GM19463 (cell line): ENCODE measurements at regions not wholly inside any gene's neighbourhood (a gene's known extent, or its start where the extent isn't known, plus 50 kb on each side); places are given as distances from the start of the nearest gene placed in this dataset.

ENCODE experiments used
- ATAC-seq: cut with Tn5 transposase; IDR thresholded peaks from one replicate; pipeline ENCODE4 v1.9.1; 2021; ENCODE audit warnings: mild to moderate bottlenecking, moderate library complexity; ENCODE audit not compliant: unreplicated experiment

DNA sequence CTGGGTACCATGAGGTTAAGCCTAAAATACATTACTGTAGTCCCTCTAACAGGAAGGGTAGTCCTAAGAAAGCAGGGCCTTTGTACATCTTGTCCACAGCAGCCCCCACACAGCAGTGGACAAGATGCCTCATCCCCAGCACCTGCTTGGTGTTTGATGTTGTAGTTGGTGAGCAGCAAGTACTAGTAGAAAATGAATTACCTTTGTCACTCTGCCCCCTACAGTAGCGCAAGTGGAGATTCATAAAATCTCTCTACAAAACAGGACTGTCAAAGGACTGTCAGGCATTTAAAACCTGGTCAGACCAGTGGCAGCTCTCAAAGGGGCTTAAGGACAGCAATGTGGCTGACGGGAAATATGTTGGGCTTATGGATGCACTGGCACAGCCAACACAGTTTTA lies 122.5 kb downstream of the TMEM174 start:
- no peak for ATAC-seq

DNA sequence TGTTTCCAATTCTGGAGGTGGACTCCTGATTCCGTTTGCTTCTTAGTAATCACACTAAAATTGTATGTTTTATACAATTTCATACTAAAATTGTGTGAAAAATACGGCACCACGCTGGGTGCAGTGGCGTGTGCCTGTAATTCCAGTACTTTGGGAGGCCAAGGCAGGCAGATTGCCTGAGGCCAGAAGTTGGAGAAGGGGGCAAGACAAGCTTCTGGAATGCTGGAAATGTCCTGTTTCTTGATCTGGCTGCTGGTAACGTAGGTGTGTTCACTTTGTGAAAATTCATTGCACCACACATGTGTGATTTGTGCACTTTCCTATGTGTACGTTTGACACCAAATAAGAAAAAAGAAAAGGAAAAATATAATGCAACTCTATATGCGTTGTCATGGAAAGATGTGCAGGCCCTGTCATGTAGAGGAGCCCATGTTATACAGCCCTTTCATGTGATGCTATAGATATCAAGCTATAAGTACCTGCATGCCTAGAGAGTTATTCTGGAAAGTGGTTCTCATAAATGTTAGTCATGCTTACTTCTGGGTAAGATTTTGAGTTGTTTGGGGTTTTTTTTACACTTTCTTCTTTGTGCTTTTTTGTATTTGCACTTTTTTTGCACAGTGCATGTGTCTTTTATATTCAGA lies 119.9 kb downstream of the TMEM174 start:
- ATAC-seq, result no peak

- ATAC-seq, result no peak
Observed at GRCh38 chr5:73291873-73292272, 118.9 kb downstream of the TMEM174 start.

GRCh38 chr5:73290242-73290641 lies 117.2 kb downstream of the TMEM174 start:
- ATAC-seq, result no peak

- ATAC-seq, result no peak
Observed at GRCh38 chr5:73288803-73289720, 116.1 kb downstream of the TMEM174 start.

GRCh38 chr5:73286896-73287295 lies 113.9 kb downstream of the TMEM174 start:
- ATAC-seq, result no peak

DNA sequence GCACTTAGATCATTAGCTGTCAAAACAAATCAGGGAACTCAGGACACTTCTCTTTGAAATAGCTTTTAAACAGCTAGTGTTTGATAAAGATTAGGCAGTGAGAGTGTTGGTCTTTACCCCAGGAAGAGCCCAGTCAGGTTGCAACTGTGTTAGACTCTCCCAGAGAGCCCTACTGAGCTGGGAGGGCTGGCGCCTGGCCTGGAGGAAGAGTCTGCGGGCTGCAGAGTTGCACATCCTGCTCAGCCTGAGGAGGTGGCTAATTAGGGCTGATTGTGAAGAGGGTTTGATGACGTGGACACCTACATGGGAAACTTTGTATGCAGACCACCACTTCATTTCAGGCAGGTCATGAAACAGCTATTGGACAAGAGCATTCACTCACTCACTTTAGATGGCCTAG lies 112.0 kb downstream of the TMEM174 start:
- ATAC-seq, result no peak

DNA sequence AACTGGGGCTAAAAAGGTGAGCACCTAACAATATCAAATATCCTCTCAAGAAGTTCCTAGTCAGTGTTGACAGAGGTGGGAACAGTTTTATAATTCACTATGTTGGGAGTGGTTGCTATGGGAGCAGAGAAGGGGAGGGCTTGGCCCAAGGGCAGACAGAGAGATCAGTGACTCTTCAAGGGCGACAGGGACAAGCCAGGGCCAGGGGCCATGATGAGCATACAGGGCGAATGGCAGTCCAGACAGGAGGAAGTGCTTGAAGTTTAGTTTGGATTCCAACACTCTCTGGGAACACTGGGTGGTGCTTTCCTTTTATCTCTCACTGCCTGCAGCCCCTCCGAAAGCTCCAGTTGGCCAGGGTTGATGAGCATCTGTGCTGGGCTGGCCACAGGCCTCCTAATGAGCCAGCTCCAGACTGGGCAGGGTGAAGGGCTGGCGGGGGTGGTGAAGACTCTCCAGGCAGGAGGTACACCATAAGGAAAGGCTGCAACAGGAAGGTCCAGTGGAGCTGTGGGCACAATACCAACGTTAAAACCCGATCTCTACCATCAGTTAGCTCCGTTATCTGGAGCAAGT lies 111.3 kb downstream of the TMEM174 start:
- ATAC-seq, result no peak

- no peak for ATAC-seq
Observed at GRCh38 chr5:73282923-73283322, 109.9 kb downstream of the TMEM174 start.

DNA sequence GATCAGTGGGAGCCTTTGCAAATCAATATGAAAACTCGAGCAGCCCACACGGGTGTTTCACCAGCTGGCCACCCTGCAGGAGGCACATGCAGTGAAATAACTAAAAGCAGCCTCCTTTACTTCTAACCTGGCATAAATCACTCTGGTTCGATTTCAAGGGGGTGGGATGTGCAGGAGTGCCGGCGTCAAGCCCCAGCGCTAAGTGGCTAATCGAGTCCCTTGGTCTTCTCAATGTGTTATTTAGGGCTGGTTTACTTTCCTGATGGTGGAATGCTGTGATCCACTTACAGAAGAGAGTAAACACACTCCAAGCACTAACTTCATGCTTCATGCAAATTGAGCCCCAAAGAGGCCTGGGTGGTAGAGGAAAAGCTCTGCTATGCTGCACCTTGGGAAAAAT lies 109.4 kb downstream of the TMEM174 start:
- ATAC-seq, result no peak

DNA sequence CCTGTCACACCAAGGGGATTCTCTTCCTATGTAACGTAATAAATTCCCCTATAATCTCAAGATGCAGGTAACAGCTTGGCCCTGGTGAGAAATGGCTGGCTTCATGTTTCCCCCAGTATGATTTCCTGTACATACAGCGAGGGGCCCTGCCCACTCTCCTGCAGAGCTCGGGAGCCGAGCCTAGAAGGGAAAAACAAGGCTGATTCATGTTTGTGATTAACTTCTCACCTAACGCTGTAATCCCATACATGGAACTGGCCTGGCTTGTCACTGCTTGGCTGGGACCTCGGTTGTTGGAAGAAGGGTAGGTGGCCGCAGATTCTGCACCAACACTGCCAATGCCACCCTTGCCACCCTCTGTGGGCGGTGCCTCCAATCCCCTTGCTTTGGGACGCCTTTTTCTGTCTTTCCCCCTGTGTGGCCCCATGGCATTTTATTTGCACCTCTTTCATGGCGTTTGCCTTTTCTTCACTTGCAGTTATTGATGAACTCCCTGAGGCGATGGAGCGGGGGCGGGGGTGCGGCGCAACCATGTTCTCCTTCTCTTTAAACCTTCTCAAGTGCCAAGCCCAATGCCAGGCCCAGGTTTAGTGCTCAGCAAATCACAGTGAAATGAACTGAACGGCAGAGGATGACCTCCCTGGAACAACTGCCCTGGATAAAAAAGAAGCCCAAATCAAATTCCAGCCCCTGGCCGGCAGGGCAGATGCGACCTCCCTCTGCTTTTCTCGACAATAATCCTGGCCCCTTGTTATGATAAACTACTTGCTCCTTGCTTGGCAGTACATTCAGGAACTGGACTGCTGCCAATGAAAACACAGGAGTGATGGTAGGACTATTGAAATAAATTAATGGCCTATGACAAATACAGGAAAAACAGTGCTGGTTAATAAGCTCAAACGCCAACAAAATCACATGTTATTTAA lies 108.1 kb downstream of the TMEM174 start:
- ATAC-seq, result no peak

DNA sequence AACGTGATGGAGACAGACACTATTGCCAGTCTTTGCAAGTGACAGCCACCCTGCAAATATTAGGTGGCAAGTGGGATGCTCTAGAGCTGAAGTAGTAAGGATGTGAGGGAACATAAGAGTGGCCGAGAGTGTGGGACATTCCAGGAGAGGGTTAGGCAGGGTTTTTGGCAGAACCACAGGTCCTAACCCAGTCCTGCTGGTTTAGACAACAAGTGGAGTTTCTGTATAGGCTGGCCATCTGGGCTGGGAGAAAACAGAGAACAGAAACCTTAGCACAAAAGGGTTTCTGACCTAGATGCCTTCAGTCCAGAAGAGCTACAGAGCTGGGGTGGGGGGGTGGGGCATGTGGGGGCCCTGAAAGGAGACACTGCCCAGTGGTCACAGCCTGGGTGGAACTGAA lies 107.4 kb downstream of the TMEM174 start:
- ATAC-seq, result no peak

DNA sequence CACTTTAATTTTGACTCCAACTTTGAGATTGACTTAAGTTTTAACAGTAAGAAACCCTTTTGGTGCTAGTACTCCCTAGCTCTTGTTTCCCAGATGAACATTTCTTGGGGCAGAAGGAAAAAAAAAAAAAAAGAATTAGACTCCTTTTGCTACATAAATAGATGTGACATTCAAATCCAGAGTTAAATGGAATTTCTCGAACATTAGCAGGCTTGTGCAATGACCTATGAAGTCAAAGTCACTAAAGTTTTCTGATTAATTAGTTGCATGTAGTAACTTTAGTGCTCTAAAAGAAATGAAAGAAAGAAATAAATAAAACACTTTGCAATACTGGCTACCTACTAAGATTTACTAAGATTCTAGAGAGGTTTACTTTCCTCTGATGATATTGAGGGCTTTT lies 106.8 kb downstream of the TMEM174 start:
- no peak for ATAC-seq

DNA sequence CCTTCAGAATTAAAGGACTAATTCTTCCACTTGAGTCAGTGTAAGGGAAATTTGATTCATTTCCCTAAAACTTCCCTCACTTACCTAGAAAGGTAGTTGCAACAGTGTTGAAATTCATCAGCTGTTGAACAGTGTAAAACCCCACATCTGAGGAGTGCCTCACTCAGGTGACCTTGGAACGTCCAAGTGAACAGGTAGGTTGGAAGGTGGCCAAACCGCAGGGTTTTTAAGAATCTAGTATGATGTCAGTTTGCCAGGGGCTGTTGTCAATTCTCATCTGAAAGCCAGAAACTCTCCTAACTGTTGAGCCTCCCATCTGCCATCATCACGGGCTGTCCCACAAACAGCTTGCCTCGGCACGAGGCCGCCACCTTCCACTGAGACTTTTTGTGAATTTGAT lies 105.7 kb downstream of the TMEM174 start:
- no peak for ATAC-seq

GRCh38 chr5:73274881-73275663 lies 102.1 kb downstream of the TMEM174 start:
- ATAC-seq, result no peak

- ATAC-seq, result no peak
Observed at GRCh38 chr5:73274121-73274520, 101.1 kb downstream of the TMEM174 start.

DNA sequence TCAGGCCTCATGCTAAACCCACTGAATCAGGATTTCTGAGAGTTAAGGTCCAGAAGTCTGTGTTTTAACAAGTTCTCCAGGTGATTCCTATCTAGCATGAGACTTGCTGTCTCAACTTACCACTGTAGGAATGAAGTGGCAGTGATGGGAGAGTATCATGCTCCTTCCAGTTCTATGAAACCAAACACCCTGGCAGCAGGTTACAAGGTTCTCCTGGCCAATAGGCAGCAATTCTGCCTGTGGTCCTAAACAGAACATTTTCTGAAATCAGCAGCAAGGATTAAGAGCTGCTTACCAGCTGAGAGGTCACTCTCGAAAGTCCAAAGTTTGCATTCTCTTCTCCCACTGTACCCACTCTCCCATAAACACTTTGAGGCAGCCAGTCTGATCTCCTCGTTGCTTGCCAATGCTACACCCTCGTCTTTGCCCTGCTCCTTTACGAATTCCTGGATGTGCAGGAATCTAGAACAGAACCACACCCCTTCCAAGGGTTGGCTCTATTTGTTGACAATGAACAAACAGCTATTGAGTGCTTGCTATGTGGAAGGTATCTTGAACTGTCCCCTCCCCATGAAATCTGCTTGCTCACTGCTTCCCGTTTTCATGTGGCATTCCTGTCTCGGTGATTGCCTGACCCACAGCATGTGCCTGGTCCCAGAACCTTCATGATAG lies 100.5 kb downstream of the TMEM174 start:
- no peak for ATAC-seq

DNA sequence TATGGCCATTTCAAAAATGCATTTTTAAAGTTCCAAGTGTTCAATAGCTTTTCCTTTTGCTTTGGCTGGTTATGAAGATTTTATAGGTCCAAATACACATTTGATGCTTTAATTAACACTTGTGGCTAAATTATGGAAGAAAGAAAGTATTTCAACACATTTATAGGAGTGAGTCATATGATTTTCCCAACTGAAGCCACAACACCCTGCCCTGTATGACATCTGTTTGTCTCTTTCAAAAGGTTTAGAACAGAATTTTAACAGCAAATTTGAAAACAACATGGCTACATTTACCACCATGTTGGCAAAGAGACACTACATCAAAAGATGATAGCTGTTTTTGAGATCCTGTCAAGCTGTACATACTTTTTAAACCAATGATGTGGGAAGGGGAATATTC lies 99.4 kb downstream of the TMEM174 start:
- no peak for ATAC-seq

DNA sequence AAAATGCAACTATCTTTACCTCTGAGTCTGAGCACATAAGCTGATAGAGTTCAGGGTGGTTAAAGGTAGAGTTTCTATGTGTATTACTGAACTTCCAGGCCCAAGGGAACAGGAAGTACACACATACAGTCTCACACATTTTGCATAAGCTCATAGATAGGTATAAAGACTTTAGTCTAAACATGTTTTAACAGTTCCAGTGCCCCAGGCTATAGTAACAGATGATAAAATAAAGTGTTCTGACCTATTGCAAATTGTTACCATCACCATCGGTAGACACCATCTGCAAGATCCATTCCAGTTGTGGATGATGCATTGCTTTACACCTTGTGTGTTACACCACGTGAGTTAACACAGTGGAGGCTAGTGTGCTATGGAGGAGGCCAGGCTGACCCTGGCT lies 95.8 kb downstream of the TMEM174 start:
- ATAC-seq, result no peak
